AG04449 (cell line): ENCODE measurements at regions not wholly inside any gene's neighbourhood (a gene's known extent, or its start where the extent isn't known, plus 50 kb on each side); places are given as distances from the start of the nearest gene placed in this dataset.

Experiments
- CTCF ChIA-PET: fragments of 350-600 bp; formaldehyde crosslinking; extraction: SDS; loops from one replicate; lab custom pipeline; 2021; ENCODE audit warnings: antibody characterized with exemption; lab: Yijun Ruan, JAX
- POLR2A ChIA-PET: fragments of 400-600, 350-600 bp; formaldehyde crosslinking; extraction: SDS; loops from one replicate; lab custom pipeline; 2020; ENCODE audit warnings: antibody characterized with exemption, inconsistent platforms; lab: Yijun Ruan, JAX
- DNase-seq: peaks from one replicate; pipeline ENCODE4 v3.0.0-alpha.2; 2010; ENCODE audit warnings: low read depth, low spot score
- H3K4me3 ChIP-seq: 2 replicates; pipeline ENCODE4 v1.5.1; 2011; ENCODE audit warnings: low read depth, mild to moderate bottlenecking, control low read depth, low read length
- TF ChIP-seq, protein P1 (sequence below): IDR thresholded peaks from one replicate; pipeline ENCODE4 v1.5.1; 2011; ENCODE audit warnings: mild to moderate bottlenecking, moderate library complexity, low read length, control low read depth, inconsistent platforms; ENCODE audit not compliant: insufficient read depth; ENCODE audit errors: missing control alignments

DNA sequence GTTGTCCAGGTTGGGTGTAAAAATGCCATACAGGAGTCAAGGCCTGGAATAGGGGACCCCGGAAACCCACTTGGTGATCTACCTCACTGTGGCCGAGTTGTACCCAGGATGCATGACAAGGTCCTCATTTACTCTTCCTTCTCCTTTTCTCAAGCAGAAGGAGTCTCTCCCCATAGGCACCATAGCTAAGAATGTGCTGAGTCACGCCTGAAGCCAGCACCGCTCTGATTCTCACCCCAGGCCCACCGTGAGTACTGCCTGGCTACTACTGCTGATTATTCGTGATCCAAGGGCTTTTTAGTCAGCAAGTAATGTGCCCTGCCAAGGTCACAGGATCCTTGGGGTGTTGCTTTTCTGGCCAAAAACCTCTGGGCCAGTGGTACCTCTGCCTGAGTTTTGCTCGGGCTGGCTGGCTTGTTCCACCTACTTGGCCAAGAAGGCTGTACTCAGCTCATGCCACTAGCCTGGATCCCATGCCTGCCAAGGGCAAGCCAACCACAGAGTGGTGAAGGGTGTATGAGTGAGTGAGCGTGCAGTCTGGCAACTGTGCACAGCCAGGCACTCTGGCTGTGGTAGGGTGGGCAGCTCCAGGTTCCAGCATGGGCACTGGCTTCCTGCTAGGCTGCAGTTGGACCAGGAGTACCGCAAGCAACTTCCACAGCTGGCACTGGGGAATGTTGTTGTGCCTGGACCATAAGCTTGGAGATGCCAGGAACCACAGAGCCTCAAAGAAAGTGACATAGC is 650.1 kb upstream of the VRK2 start:
- no peak overlapping the region for H3K4me3 ChIP-seq
- CTCF ChIA-PET = interaction anchor here (0.8 kb wide), 1 partner anchor 101 kb away, joined by 3 read pairs; no protein-coding TSS in a partner anchor
- no peak for DNase-seq
- TF ChIP-seq, protein P1, sequence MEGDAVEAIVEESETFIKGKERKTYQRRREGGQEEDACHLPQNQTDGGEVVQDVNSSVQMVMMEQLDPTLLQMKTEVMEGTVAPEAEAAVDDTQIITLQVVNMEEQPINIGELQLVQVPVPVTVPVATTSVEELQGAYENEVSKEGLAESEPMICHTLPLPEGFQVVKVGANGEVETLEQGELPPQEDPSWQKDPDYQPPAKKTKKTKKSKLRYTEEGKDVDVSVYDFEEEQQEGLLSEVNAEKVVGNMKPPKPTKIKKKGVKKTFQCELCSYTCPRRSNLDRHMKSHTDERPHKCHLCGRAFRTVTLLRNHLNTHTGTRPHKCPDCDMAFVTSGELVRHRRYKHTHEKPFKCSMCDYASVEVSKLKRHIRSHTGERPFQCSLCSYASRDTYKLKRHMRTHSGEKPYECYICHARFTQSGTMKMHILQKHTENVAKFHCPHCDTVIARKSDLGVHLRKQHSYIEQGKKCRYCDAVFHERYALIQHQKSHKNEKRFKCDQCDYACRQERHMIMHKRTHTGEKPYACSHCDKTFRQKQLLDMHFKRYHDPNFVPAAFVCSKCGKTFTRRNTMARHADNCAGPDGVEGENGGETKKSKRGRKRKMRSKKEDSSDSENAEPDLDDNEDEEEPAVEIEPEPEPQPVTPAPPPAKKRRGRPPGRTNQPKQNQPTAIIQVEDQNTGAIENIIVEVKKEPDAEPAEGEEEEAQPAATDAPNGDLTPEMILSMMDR = no peak
- POLR2A ChIA-PET = no interaction called here

DNA sequence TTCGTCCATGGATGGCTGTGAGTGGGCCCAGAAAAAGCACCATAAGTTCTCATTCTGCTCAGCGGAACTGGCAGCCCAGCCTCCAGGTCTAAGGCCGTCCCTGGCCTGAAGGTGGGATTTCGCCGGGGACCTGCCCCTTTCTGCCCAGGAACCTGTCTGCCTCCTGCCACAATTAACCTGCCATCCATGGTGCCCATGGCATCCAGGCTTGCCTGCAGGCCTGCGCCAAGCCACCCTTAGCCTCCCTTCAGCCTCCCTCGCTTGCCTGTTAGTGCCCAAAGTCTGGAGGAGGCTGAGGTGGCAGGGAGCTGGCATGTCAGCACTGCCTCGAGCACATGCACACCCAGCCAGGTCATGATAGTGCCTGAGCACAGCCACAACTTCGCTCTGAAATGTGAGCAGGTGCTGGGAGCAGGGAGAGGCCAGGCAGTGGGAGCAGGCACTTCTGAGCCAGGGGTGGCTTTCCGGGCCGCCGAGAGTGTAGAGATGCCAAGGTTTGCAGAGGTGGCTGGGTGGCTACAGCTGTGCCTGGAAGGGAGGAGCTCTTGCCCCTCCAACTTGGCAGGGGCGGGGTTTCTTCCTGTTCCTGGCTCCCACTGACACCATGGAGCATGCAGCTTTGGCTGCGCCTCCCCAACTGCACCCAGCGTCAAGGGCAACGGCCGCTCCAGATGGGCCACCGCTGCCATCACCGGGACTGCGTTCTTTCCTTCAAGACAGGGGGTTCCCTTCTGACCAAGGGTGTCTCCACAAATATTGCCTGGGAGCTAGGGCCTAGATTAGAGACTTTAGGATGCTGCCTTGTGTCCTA is 648.9 kb upstream of the VRK2 start:
- ChIA-PET CTCF (no interaction called here), POLR2A (no interaction called here)
- no peak overlapping the region for H3K4me3 ChIP-seq
- TF ChIP-seq, protein P1 = no peak
- no peak for DNase-seq

DNA sequence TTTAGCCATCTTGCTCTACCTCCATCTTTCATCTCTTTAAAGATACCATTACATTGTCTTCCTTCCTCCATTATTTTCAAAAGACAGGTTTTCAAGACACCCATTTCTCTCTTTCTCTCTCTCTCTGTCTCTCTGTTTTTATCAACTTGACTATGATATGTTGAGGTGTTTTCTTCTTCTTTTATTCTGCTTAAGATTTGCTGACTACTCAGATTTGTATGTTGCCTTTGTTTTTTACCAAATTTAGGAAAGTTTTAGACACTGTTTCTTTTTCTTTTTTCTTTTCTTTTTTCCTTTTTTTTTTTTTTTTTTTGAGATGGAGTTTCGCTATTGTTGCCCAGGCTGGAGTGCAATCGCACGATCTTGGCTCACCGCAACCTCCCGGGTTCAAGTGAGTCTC is 647.5 kb upstream of the VRK2 start:
- no peak for DNase-seq
- POLR2A ChIA-PET = interaction anchor here (0.7 kb wide), 1 partner anchor 1617 kb away, joined by 3 read pairs; no protein-coding TSS in a partner anchor
- TF ChIP-seq, protein P1 = no peak
- CTCF ChIA-PET = no interaction called here
- H3K4me3 ChIP-seq = no peak overlapping the region

DNA sequence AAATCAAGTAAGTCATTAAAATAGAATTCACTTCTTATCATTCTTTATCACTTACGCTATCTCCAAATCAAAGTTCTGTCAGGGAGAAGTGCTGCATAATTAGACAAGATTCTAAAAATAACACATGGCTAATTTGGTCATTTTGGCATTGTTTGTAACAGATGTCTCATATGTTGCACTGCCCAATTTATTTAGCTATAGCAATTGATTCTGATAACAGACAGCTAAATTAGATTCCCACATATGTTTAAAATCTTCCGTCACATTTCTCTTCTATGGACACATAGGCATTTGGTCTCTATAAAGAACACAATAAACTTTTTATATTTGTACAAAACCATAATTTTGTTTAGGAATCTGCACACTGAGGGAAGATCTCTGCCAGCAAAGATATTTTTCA is 644.5 kb upstream of the VRK2 start:
- CTCF ChIA-PET = no interaction called here
- POLR2A ChIA-PET = no interaction called here
- TF ChIP-seq, protein P1 = no peak
- no peak overlapping the region for H3K4me3 ChIP-seq
- DNase-seq = no peak

DNA sequence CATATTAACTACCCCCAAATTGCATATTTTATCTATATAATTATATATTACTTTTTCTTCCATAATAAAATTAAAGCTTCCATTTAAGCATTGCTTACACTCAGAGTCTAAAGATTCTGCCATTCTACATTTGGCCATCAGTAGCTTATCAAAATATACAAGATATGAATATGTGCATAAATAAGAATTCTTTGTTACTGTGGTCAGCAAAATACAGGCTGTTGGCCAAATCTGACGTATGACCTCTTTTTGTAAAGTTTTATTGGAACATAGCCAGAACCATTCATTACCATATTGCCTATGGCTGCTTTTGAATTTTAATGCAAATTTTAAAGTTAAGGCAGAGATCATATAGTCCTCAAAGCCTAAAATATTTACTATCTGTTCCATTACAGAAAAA is 643.9 kb upstream of the VRK2 start:
- POLR2A ChIA-PET = no interaction called here

More for the DNA sequence above, 643.9 kb upstream of the VRK2 start:
- CTCF ChIA-PET = no interaction called here
- TF ChIP-seq, protein P1 = no peak
- no peak overlapping the region for H3K4me3 ChIP-seq
- DNase-seq = no peak
